ENCODE measurements at regions not wholly inside any gene's neighbourhood (a gene's known extent, or its start where the extent isn't known, plus 50 kb on each side); places are given as distances from the start of the nearest gene placed in this dataset.

GRCh38 chr6:41408576-41408975, 73.2 kb downstream of the NCR2 start:
- H3F3A ChIP-seq (ENCODE audit: insufficient read depth, low read length) = no peaks in the 10 kb centered on the region
- no peaks in the 10 kb centered on the region for H3K9me2 ChIP-seq (ENCODE audit: low read depth, low read length)
- no peak overlapping the region for H3K9ac ChIP-seq (ENCODE audit: low read length)
- H3K4me2 ChIP-seq (ENCODE audit: low read length) = no peak overlapping the region
- H3K4me3 ChIP-seq (ENCODE audit: low read depth, low read length, poor library complexity, severe bottlenecking) = no peak overlapping the region
- H3K36me3 ChIP-seq (ENCODE audit: insufficient read depth, low read length) = no peaks in the 10 kb centered on the region
- no peaks in the 10 kb centered on the region for H3K9me3 ChIP-seq (ENCODE audit: low read length)
- H3K27me3 ChIP-seq (ENCODE audit: insufficient read depth, low read length) = no peaks in the 10 kb centered on the region
- H3K4me1 ChIP-seq (ENCODE audit: insufficient read depth, low read length, severe bottlenecking) = no peaks in the 10 kb centered on the region
- no peak for TF ChIP-seq EZH2 (IDR thresholded peaks at IDR 0.05; ENCODE audit: borderline replicate concordance, low read length)
- no peak for TF ChIP-seq CTCF (IDR thresholded peaks at IDR 0.05; ENCODE audit: low read length)
- no peak overlapping the region for H3K27ac ChIP-seq (ENCODE audit: low read depth, low read length, poor library complexity, severe bottlenecking)
- no peak overlapping the region for H2AFZ ChIP-seq (ENCODE audit: low read length)
- no peaks in the 10 kb centered on the region for H4K20me1 ChIP-seq (ENCODE audit: insufficient read depth, low read length)
- H3K79me2 ChIP-seq (ENCODE audit: insufficient read depth, low read length) = no peaks in the 10 kb centered on the region

GRCh38 chr6:41408982-41409381, 73.6 kb downstream of the NCR2 start:
- Histone ChIP-seq H3K36me3 (ENCODE audit: insufficient read depth, low read length) (no peaks in the 10 kb centered on the region), H3K4me2 (ENCODE audit: low read length) (no peak overlapping the region), H2AFZ (ENCODE audit: low read length) (no peak overlapping the region), H3K9me3 (ENCODE audit: low read length) (no peaks in the 10 kb centered on the region), H3K9me2 (ENCODE audit: low read depth, low read length) (no peaks in the 10 kb centered on the region), H3K27me3 (ENCODE audit: insufficient read depth, low read length) (no peaks in the 10 kb centered on the region), H3K9ac (ENCODE audit: low read length) (no peak overlapping the region), H3K4me3 (ENCODE audit: low read depth, low read length, poor library complexity, severe bottlenecking) (no peak overlapping the region), H3K27ac (ENCODE audit: low read depth, low read length, poor library complexity, severe bottlenecking) (no peak overlapping the region), H4K20me1 (ENCODE audit: insufficient read depth, low read length) (no peaks in the 10 kb centered on the region), H3F3A (ENCODE audit: insufficient read depth, low read length) (no peaks in the 10 kb centered on the region), H3K79me2 (ENCODE audit: insufficient read depth, low read length) (no peaks in the 10 kb centered on the region), H3K4me1 (ENCODE audit: insufficient read depth, low read length, severe bottlenecking) (no peaks in the 10 kb centered on the region)
- TF ChIP-seq EZH2 (IDR thresholded peaks at IDR 0.05; ENCODE audit: borderline replicate concordance, low read length) (no peak), CTCF (IDR thresholded peaks at IDR 0.05; ENCODE audit: low read length) (no peak)

GRCh38 chr6:41409489-41409888, 74.1 kb downstream of the NCR2 start:
- Histone ChIP-seq H3K4me2 (ENCODE audit: low read length) (no peak overlapping the region), H3K27me3 (ENCODE audit: insufficient read depth, low read length) (no peaks in the 10 kb centered on the region), H3K79me2 (ENCODE audit: insufficient read depth, low read length) (no peaks in the 10 kb centered on the region), H3K27ac (ENCODE audit: low read depth, low read length, poor library complexity, severe bottlenecking) (no peak overlapping the region), H3K4me1 (ENCODE audit: insufficient read depth, low read length, severe bottlenecking) (no peaks in the 10 kb centered on the region), H4K20me1 (ENCODE audit: insufficient read depth, low read length) (no peaks in the 10 kb centered on the region), H3K9me3 (ENCODE audit: low read length) (no peaks in the 10 kb centered on the region), H3K9me2 (ENCODE audit: low read depth, low read length) (no peaks in the 10 kb centered on the region), H3K9ac (ENCODE audit: low read length) (no peak overlapping the region), H2AFZ (ENCODE audit: low read length) (no peak overlapping the region), H3F3A (ENCODE audit: insufficient read depth, low read length) (no peaks in the 10 kb centered on the region), H3K36me3 (ENCODE audit: insufficient read depth, low read length) (no peaks in the 10 kb centered on the region), H3K4me3 (ENCODE audit: low read depth, low read length, poor library complexity, severe bottlenecking) (no peak overlapping the region)
- TF ChIP-seq EZH2 (IDR thresholded peaks at IDR 0.05; ENCODE audit: borderline replicate concordance, low read length) (no peak), CTCF (IDR thresholded peaks at IDR 0.05; ENCODE audit: low read length) (no peak)

All from OCI-LY1 (cell line).